ENCODE measurements at regions not wholly inside any gene's neighbourhood (a gene's known extent, or its start where the extent isn't known, plus 50 kb on each side); places are given as distances from the start of the nearest gene placed in this dataset.

DNA sequence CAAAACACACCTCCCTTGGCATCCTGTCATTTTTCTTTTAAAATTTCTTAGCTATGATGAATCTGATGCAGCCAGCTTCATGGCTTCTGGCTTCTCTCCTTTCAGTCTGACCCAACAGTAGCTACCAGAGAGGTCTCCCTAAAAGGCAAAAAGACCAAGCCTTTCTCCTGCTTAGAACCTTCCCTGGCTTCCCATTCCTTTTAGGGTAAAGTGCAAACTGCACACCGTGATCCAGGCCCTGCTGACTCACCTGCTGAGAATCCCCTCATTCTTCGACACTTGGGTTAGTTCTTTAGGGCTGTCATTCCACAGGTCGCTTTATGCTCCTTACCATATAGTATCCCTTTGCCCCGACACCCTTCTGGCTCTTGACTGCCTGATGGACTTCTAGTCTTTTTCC, 362.4 kb downstream of the MIAT start:
- no peak for DNase-seq

DNA sequence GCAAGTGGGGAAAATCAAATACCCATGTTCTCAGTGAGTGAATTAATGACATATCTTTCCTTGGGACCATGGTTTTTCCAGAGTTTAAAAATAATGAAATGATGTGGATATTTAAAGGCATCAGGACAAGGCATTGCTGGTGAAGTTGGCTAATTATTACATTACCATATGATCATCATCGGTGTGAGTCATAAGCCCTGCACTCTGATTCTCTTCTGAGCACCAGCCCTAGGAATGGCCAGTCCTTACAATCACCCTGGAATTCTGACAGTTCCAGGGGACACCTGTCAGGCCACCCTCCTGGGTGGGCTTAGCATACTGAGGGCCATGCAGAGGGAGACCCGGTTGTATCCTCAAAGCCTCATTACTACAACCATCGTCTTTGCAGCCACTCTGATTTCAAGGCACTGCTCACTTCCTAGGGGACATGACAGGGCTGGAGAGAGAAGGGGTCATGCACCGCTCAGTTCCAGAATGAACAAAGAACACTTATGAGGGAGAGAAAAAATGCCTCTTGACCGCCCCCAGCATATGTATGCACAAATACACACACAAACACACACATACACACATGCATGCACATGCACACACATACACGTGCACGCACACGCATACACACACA, 365.0 kb downstream of the MIAT start:
- no peak for DNase-seq

DNA sequence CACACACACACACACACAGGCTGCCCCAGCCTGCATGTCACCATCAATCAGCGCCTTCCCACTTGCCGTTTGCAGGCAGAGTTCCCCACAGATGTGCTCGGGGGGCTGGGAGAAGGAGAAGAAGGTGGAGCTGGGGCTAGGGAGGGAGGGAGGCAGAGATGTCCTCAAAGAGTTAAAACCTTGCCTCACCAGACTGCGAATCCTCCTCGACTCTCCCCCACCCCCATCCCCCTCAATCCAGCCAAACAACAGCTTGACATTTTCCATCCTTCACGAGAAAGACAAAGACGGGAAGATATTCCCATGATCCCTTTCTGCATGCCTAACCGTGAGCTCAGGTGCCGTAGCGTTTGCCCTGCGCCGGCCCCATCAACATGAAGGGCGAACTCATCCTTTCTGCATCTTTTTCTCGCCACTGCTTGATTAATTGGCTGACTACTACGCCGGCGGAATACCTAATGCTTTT, 365.5 kb downstream of the MIAT start:
- DNase-seq, result no peak

DNA sequence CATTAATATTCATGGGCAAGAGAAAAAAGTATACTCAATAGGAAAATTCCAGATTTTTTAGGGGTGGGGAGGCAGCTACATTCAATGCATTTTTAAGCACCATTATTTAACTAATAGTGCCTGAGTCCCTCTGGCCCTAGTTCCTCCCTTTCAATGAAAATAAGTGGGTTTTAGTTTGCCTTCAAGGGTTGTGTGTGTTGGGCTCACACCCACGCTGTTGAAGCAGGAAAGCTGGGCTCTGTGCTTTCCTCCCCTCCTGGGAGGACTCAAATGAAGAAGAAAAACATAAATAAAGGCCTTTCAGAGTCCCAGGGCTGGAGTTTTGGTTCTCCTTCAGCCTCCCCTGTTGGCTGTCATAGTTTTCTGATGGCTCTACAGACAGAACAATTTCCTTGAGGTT, 366.2 kb downstream of the MIAT start:
- no peak for DNase-seq

DNA sequence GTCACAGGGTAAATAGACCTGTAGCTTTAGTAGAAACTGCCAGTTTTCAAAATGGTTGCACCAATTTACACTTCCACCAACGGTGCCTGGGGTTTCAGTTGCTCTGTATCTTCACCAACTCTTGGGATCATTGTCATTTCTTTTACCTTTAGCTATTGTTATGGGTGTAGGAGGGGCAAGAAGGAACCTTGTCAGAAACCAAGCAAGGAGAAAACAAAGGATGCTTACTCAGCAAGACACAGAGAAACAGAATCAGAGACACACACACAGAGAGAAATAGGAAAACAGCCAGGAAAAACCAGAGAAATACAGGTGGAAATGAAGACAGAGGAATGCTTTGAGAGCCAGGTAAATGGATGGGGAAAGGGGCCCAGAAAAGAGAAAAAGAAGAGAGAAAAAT, 367.6 kb downstream of the MIAT start:
- DNase-seq, result no peak

DNA sequence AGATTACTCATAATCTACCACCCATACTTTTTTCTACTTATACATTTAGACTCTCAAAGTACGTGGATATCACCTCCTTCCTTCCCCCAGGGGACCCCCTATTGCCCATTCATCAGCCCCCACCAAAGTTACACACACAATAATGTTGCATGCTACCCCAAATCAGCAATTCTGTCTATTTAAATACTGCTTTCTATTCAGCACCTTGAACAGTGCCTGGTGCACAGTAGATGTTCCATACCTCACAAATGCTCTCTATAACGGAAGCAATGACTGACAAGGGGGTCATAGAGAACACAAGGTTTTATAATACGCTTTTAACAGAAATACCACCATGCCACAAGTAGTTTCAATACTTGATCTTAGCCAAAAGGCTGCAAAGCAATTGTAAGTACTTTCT, 370.7 kb downstream of the MIAT start:
- no peak for DNase-seq

DNA sequence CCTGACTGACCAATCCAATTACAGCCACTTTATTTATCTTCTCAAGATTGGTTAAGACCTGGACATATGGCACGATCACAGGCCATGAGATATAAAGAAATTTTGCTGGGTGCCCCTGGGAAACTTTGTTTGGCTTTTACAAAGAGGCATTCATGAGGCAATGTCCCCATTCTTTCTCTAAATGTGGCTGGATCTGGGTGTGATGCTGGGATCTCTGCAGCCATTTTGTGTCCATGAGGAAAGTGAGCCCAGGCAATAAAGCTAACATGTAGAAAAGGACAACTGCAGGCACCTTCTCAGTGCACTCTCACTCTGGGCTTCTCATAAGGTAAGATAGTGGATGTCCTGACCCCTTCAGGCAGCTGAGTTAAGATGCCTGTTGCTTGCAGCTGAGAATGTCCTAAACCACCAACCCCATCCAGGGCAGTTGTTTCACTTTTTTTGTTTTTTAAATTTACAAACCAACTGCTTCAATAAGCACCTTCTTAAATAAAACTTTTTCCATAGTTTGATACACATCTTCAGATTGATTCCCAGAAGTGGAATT, 372.3 kb downstream of the MIAT start:
- DNase-seq, result no peak

DNA sequence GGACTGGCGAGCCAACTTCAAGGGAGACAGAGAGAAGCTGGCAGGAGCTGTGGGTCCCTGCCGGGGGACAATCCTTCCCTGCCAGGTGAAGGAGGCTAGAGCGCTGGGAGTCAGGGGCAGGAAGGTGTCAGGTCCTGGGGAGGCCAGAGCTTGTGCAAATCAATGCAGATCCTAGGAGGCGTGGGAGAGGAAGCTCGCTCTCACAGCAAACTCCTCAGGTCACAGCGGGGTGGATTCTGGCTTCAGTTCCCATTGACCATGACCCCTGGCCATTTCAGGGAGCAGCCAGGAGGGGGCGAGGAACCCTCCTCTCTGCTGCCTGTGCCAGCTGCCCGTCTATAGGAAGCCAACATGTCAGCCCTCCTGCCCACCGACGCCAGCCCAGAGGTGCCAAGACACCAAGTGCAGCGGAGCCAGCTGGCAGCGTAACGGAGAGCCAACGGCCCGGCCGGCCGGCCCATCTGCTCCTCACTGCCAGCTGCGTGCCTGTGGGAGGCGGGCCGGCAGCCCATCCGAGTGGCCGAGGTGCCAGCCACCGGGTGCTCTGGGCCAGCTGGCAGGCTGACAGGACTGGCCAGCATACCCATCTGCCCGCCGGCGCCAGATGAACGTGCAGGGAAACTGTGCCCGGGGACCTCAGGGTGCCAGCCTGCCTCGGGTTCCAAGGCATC, 374.8 kb downstream of the MIAT start:
- no peak for DNase-seq

DNA sequence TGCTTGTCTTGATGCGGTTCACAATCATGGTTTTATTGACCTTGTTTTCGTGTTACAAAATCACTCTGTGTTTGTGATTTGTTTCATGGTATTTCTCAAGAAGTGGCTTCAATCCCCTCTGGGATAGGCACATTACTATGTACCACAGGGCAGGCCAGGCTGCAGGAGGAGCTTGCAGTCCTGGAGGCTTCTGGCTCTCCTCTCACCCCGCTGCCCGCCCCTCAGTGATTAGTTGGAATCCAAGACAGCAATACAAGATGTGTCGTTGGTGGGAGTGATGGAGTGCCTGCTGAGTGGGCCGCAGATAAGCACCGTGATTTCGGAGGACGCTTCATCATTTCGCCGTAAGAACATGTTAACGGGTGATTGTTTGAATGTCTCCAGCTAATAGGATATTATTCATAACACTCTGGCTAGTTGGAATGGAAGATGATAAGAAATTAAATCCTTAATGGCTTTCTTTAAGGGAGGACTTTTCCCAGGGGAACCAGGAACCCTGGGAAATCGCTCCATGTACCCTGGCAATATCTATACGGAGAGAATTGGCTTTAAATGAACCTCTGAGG, 384.4 kb downstream of the MIAT start:
- no peak for DNase-seq

DNA sequence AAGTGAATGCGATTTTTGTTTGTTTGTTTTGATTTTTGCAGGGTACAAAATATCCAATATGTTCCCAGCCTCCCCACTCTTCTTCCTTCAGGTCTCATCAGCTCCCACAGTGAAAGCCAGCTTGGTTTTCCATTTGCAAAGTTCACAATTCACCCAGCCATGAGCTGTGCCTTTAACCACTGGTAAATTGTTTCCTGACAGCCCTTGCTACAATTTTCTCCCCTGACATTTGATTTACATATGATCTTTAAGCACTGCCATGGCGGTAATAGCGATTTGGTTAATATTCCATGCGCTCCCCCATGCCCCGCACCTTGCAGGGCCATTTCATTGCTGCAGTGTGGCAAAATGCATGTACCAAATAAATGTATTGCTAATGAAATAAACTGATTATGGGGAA, 385.9 kb downstream of the MIAT start:
- DNase-seq, result no peak

DNA sequence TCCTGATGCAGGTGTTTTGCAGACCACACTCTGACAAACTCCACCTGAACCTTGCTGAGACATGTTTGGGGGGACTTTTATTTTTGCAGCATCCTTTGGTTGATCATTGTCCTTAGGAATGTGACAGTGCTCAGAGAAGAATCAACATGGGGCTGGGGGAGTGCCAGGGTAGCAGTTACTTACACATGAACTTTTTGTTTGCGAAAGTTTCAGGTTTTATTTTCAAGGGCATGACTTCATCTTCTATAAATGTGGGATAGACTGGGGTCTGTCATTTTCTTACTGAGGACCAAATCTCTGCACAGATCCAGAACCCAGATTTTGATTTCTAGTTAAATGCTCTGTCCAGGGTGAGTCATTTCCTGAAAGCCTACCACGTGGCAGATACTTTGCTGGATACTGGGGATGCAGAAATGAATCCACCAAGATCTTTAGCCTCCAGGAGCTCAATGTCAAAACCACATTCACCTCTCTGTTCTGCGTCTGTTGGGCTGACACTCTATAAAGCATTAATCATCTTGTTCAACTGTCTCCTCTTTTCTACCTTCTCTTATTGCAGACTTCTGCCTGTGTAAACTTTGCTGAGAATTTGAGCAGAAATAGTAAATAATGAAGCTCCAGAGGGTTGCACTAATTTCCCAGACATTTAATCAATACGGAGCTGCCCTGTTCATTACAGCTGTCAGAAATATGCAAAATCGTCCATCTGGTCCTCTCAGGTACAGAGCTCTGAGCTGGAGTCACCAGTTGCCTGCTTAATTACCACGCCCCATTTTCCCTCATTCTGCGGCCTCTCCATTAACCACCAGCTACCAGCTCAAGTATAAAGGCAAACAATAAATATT, 387.9 kb downstream of the MIAT start:
- DNase-seq, result no peak

DNA sequence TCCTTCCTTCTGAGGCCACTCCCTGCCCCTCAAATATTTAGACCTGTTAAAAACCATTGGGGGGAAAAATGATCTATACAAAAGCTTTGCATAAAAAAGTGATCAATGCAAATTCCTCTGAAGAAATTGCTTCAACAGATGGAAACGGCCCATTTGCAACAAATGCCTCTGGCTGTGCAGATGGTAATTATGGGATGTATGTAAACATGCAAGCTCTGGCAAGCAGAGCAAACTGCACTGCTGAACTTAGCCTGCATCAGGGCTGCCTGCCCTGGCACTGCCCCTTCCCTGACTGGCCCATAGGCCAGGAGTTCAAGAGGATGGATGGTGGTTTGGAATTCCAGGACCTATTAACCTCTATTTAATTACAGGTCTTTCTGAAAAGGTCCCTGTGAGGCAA, 388.7 kb downstream of the MIAT start:
- DNase-seq, result no peak

DNA sequence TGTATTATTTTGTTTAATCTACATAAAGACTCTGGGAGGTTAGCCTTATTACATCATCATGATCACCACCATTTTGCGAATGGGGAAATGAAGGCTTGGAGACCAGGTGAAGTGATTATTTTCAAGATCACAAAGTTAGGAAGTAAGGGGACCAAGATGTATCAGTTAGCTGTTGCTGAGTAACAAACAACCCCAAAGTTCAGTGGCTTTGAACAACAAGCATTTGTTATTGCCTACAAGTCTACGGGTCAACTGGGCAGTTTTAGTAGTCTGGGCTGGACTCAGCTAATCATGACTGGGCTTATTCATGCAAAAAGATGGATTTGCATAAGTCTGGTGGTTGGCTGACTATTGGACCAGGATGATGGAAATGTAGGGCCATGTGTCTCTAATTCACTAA, 389.2 kb downstream of the MIAT start:
- DNase-seq, result no peak

DNA sequence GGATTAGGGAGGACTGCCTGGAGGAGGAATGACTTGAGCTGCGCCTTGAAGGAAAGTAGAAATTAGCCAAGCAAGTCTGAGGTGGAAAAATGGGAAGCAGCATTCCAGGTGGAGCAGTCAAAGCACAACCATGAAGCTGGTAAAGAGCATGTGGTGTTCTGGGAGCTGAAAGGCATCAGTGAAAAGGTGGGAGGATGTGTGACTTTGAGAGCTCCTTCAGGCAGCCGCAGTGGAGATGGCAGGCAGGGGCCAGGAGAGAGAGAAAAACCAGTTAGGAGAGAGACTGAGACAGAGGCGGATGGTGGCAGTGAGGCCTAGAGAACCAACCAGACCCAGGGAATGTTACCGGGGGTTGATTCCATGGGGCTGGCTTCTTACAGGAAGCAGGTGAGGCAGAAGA, 393.4 kb downstream of the MIAT start:
- no peak for DNase-seq

DNA sequence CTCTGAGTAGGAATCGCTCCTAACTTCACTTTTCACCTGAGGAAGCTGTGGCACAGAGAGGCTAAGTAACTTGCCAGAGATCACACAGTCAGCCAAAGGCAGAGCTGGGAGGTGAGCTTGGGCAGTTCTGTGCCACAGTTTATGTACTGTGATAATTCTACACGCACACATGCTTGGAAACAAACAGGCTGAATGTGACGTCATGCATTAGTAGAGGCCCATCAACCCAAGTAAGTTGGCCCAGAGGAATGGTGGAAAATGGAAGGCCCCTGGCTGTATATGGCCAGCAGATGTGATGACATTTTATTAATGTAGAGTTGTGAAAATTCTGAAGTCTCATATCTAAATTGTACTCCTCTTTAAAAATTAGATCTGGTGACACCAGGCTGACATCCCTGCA, 394.0 kb downstream of the MIAT start:
- DNase-seq, result no peak

DNA sequence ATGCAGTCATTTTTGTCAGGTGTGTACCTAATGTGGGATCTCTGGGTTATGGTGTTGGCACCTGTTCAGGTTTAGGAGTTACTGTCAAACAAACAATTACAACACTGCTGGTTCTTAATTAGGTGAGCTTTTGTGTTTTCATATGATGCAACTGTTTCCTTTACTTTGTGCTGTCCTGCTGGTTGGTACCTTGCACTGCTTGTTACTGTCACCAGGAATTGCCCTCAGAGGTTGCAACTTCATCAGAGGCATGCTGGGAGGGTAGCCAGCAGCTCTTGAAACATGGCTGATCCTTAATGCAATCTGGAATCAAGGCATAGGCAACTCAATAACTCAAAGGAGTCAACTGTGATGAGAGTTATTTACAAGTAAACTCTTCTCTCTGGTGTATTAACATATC, 400.3 kb downstream of the MIAT start:
- DNase-seq, result no peak

DNA sequence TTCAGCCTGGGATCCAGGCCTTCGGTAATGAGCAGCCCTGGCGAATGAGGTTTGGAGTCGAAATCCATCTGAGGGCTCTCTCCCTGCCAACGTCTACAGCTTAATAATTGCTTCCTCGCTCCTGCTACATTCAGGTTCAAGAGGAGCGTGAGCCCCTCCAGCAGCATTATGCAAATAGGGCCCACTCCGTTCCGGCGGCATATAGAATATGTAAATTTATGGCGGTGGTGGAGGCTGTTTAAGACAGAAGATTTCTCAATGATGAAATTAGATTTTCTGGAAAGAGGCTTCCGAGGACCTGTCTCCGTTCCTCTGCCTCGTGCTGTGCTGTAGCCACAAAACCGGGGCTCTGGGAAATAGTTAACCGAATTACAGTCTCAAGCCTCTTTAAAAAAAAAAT, 402.8 kb downstream of the MIAT start:
- no peak for DNase-seq

DNA sequence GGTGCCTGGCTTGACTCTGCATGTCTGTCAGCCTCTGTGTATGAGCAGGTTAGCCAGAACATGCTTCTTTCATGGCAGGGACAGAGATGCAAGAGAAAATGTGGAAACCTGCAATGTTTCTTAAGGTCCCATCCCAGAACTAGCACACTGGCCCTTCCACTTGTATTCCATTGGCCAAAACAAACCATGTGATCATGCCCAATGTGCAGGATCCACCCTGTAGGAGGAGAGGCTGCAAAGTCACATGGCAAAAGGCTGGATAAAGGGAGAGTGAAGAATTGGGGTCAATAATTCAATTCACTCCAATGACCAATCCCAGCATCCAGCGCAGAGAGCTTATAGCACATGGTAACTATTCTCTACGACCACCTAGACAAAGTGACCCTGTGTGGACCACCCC, 405.5 kb downstream of the MIAT start:
- no peak for DNase-seq

DNA sequence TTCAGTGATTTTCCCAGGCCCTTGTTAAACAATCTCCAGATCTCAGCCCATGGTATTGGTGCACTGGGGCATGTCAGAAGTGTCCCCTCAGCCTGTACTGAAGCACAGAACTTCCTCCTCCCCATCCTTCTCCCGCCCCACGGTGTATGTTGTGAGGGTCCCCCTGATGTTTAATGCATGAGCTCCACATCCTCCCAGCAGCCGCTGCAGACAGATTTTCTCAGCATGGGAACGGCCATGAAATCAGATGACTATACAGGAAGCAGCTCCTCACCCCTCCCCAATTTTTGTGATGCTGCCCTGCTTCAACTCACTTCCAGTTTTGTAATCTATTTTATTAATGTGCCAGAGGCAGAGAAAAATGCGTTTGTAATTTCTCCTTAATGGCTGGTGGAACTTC, 406.0 kb downstream of the MIAT start:
- DNase-seq, result no peak

DNA sequence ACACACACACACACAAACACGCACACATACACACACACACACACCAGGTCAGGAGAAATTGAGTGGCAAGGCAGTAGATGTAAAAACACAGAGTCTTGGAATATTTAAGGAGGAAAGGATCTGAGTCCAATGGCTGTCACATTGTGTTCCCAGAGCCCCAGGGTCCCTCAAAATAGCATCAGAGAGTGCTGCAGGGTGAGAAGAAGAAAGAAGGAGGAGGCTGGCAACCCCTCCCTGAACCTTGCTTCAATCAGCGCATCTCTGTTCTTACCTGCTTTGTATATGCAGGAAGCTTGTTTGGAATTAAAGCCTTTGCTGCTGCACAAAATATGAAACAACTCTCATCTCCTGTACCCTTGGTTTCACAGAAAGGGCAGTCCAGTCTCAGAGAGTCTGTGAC, 406.5 kb downstream of the MIAT start:
- no peak for DNase-seq

DNA sequence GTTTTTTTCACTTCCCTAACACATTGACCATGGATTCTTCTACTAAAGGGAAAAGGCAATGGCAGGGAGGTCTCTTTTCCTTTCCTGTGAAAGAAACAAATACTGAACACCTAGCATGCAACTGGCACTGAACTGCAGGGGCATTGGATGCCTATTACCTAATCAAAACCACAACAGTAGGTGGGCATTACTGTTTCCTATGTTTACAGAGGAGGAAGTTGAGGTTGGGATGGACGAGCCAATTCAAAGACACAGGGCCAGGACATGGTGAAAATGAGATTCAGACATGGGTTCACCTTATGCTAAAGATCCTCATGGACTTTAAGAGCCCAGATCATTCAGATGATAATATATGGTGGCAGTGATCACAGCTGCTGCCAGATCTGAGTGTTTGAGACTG, 407.0 kb downstream of the MIAT start:
- DNase-seq, result no peak

DNA sequence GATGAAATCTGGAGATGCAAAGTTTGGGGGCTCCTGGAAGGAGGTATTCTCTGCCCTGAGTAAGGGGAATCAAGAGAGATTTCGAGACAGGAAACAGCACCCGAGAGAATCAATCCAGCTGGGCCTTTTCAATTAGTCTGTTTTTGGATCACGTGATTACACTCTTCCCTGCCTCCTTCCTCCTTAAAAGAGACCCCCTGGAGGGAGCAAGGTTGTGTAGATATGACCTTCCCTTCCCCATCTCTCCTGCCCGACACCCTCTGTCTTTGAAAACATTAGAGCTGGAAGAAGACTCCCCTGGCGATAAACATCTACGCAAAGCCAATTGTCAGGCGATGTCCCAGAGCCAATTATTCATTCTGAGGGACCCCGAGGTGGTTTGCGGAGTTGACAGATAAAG, 407.9 kb downstream of the MIAT start:
- no peak for DNase-seq

DNA sequence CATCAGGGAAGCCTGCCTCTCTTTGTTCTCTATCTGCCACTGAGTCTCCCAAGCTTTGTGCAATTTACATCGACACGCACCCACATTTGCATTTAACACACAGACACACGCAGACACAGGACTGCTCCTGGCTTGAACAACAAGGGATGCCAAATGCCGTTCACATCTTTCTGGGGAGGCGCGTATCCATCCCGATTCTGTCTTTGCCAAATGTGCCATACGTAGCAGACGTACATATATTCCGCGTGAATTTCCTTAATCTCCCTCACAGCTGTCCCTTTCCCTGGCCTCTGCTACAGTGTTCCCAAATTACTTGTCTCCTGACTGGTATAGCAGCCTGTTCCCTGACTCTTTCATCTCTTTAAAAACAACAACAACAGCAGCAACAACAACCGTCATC, 409.5 kb downstream of the MIAT start:
- no peak for DNase-seq

DNA sequence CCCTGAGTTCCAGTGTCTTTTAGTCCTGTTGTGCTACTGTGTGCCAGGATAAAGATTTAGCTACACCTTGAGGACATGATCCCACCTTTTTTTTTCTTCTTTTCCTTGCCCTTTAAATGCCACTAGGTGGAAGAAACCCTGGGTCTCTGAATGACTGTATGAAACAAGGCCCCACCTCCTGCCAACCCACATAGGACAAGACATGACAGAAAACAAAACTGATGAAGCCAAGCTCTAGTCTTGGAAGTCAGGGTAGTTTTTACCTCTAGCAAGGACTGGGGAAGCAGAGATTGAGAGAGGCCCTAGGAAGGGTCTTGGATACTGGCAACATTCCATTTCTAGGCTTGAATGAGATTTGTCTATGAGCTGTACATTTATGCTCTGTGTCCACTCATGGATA, 410.7 kb downstream of the MIAT start:
- no peak for DNase-seq
